PC-9 (cell line): ENCODE measurements at regions not wholly inside any gene's neighbourhood (a gene's known extent, or its start where the extent isn't known, plus 50 kb on each side); places are given as distances from the start of the nearest gene placed in this dataset.

Experiments used
- BruUV-seq: library from RNA; stranded (reverse); fragments of 400-500 nt; replicated peaks from 2 replicates; lab custom pipeline; 2021; lab: Mats Ljungman, UMichigan
- CTCF ChIA-PET: fragments of 300-600 bp; sonication (Branson Sonifier 250); formaldehyde crosslinking; loops from one replicate; lab custom pipeline; 2022; ENCODE audit warnings: antibody characterized with exemption; lab: Charles Lee
- POLR2A ChIA-PET: fragments of 300-600 bp; sonication (Branson Sonifier 250); formaldehyde crosslinking; loops from one replicate; lab custom pipeline; 2022; ENCODE audit warnings: antibody characterized with exemption; ENCODE audit not compliant: unreplicated experiment; lab: Charles Lee
- DNase-seq, 2 experiments: peaks; one replicate each; pipeline versions ENCODE4 v3.0.0 to v3.0.0-alpha.2; 2015 to 2022; ENCODE audit warnings: mixed read lengths in 1 of 2
- H2AFZ ChIP-seq: fragments of 200-600 bp; sonication (generic); 2 replicates; pipeline ENCODE4 v1.8.1; 2017; ENCODE audit warnings: antibody characterized with exemption
- H3F3A ChIP-seq: fragments of 200-600 bp; sonication (generic); 2 replicates; pipeline ENCODE4 v1.8.1; 2017; ENCODE audit warnings: antibody characterized with exemption, mild to moderate bottlenecking, low read depth; ENCODE audit not compliant: insufficient read depth
- H3K27ac ChIP-seq: fragments of 200-600 bp; sonication (generic); 2 replicates; pipeline ENCODE4 v1.6.1; 2016; ENCODE audit warnings: mixed run types
- H3K27me3 ChIP-seq: fragments of 200-600 bp; sonication (generic); 2 replicates; pipeline ENCODE4 v1.6.1; 2016; ENCODE audit warnings: low read depth, mixed run types; ENCODE audit not compliant: insufficient read depth
- H3K36me3 ChIP-seq: fragments of 200-600 bp; sonication (generic); 2 replicates; pipeline ENCODE4 v1.6.1; 2016; ENCODE audit warnings: low read depth, mixed run types
- H3K4me1 ChIP-seq: fragments of 200-600 bp; sonication (generic); replicated peaks from 2 replicates; pipeline ENCODE4 v1.6.1; 2016; ENCODE audit warnings: mixed run types; ENCODE audit not compliant: insufficient read depth
- H3K4me2 ChIP-seq: fragments of 200-600 bp; sonication (generic); 2 replicates; pipeline ENCODE4 v1.6.1; 2017; ENCODE audit warnings: mixed run types
- H3K4me3 ChIP-seq: fragments of 200-600 bp; sonication (generic); 2 replicates; pipeline ENCODE4 v1.6.1; 2016; ENCODE audit warnings: mixed run types
- H3K79me2 ChIP-seq: fragments of 200-600 bp; sonication (generic); 2 replicates; pipeline ENCODE4 v1.6.1; 2017; ENCODE audit warnings: low read depth, mixed run types
- H3K9me2 ChIP-seq: fragments of 200-600 bp; sonication (generic); 2 replicates; pipeline ENCODE4 v1.8.1; 2017; ENCODE audit warnings: mild to moderate bottlenecking; ENCODE audit not compliant: insufficient read depth
- H3K9me3 ChIP-seq: fragments of 200-600 bp; sonication (generic); 2 replicates; pipeline ENCODE4 v1.8.1; 2016; ENCODE audit warnings: low read depth; ENCODE audit not compliant: insufficient read depth
- H4K20me1 ChIP-seq: fragments of 200-600 bp; sonication (generic); 2 replicates; pipeline ENCODE4 v1.8.1; 2017; ENCODE audit not compliant: insufficient read depth
- EZH2 ChIP-seq: fragments of 200-600 bp; sonication (generic); IDR thresholded peaks from 2 replicates; pipeline ENCODE4 v1.8.0; 2017; ENCODE audit warnings: antibody characterized with exemption, low read depth
- intact Hi-C: fragments of 100-400 bp; cut with micrococcal nuclease; formaldehyde crosslinking; loops from one replicate; pipeline ENCODE4 v1.10.0; 2022; ENCODE audit not compliant: unreplicated experiment
- TF ChIP-seq, protein P1 (sequence below): fragments of 200-600 bp; sonication (generic); conservative IDR thresholded peaks from 2 replicates; pipeline ENCODE4 v1.6.1; 2017; ENCODE audit warnings: mixed run types, antibody characterized with exemption, mild to moderate bottlenecking, moderate library complexity

DNA sequence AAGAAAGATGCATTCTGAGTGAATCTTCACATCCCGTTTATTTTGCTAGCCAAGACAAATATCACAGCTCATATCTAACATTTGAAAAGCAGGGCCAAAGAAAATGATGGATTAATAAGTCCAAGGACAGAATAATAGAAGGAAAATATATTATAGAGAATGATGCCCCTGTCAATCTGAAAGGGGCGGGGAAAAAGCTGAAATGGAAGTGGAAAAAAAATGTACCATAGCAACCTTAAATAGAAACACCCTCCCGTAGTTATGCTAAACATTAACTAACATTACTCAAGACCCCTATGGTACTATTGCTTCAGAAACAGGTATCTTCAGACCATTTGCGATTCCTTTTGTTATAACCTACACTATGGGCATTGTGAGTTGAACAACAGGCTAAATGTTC is 67.7 kb upstream of the SMARCA2 start:
- ChIA-PET POLR2A (no interaction called here), CTCF (no interaction called here)
- TF ChIP-seq, protein P1, sequence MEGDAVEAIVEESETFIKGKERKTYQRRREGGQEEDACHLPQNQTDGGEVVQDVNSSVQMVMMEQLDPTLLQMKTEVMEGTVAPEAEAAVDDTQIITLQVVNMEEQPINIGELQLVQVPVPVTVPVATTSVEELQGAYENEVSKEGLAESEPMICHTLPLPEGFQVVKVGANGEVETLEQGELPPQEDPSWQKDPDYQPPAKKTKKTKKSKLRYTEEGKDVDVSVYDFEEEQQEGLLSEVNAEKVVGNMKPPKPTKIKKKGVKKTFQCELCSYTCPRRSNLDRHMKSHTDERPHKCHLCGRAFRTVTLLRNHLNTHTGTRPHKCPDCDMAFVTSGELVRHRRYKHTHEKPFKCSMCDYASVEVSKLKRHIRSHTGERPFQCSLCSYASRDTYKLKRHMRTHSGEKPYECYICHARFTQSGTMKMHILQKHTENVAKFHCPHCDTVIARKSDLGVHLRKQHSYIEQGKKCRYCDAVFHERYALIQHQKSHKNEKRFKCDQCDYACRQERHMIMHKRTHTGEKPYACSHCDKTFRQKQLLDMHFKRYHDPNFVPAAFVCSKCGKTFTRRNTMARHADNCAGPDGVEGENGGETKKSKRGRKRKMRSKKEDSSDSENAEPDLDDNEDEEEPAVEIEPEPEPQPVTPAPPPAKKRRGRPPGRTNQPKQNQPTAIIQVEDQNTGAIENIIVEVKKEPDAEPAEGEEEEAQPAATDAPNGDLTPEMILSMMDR = no peak
- no peak for TF ChIP-seq EZH2
- H3K9me2 ChIP-seq = no peaks in the 10 kb centered on the region
- no peaks in the 10 kb centered on the region for H3K4me1 ChIP-seq
- H3K4me2 ChIP-seq = no peak overlapping the region
- no peaks in the 10 kb centered on the region for H3K79me2 ChIP-seq
- no TSS peak for BruUV-seq
- no peaks in the 10 kb centered on the region for H4K20me1 ChIP-seq
- no peak for DNase-seq
- H3F3A ChIP-seq = no peaks in the 10 kb centered on the region
- no peaks in the 10 kb centered on the region for H3K9me3 ChIP-seq
- intact Hi-C loops = no loop called here
- H3K4me3 ChIP-seq = no peak overlapping the region
- no peak overlapping the region for H3K27ac ChIP-seq
- H2AFZ ChIP-seq = no peak overlapping the region
- H3K36me3 ChIP-seq = no peaks in the 10 kb centered on the region
- peaks cover 33% of the 10 kb centered on the region for H3K27me3 ChIP-seq

DNA sequence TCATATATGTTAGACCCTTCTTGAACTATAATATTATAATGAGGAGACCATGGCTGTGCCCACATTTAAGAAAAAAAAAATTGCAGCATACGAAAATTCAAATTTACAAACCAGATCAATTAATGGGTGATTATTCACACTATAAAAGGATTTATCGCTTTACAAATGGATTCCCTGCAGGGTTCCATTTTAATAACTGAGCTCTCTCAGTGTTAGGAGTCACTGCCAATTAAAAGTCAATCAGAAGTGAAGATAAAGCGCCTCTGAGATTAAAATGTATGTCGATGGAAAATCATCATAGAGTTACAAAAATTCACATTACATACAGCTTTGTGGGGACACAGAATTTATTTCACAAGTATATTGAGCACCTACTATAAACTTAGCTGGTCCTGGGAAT is 66.6 kb upstream of the SMARCA2 start:
- intact Hi-C loops = no loop called here
- TF ChIP-seq, protein P1 = no peak
- TF ChIP-seq EZH2 = no peak
- H3F3A ChIP-seq = no peaks in the 10 kb centered on the region
- H3K4me1 ChIP-seq = no peaks in the 10 kb centered on the region
- H2AFZ ChIP-seq = no peak overlapping the region
- H3K27me3 ChIP-seq = peaks cover 42% of the 10 kb centered on the region
- ChIA-PET CTCF (no interaction called here), POLR2A (no interaction called here)
- H4K20me1 ChIP-seq = no peaks in the 10 kb centered on the region
- H3K27ac ChIP-seq = no peak overlapping the region
- no peak for DNase-seq
- H3K36me3 ChIP-seq = no peaks in the 10 kb centered on the region
- BruUV-seq = no TSS peak
- no peak overlapping the region for H3K4me2 ChIP-seq
- no peaks in the 10 kb centered on the region for H3K79me2 ChIP-seq
- H3K9me3 ChIP-seq = no peaks in the 10 kb centered on the region
- no peak overlapping the region for H3K4me3 ChIP-seq
- no peaks in the 10 kb centered on the region for H3K9me2 ChIP-seq

DNA sequence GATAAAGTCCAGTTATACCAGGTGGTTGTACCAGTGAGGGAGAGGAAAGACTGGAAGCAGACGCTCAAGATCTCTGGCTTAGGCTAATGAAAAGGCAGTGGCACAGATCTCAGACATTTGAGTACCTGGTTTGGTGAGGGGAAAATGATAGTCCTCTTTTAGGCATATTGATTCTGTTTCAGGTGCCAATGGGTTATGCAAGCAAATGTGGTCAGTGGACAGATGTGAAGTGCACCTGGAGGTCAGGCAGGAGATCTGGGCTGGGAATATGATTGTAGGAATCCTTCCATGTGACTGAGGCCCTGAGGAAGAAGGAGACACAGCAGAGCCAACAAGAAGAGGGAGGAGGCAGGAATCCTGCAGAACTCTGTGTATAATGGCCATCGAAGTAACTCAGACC is 63.7 kb upstream of the SMARCA2 start:
- H3K36me3 ChIP-seq = no peaks in the 10 kb centered on the region
- H2AFZ ChIP-seq = no peak overlapping the region
- peaks cover 45% of the 10 kb centered on the region for H3K27me3 ChIP-seq
- no peak overlapping the region for H3K4me2 ChIP-seq
- no peaks in the 10 kb centered on the region for H3K9me2 ChIP-seq
- no peaks in the 10 kb centered on the region for H3K4me1 ChIP-seq
- ChIA-PET POLR2A (no interaction called here), CTCF (no interaction called here)
- H4K20me1 ChIP-seq = no peaks in the 10 kb centered on the region
- no peak for TF ChIP-seq EZH2
- intact Hi-C loops = no loop called here
- no peaks in the 10 kb centered on the region for H3F3A ChIP-seq
- BruUV-seq = no TSS peak
- H3K9me3 ChIP-seq = no peaks in the 10 kb centered on the region
- H3K4me3 ChIP-seq = no peak overlapping the region
- H3K27ac ChIP-seq = no peak overlapping the region
- H3K79me2 ChIP-seq = no peaks in the 10 kb centered on the region
- no peak for DNase-seq

DNA sequence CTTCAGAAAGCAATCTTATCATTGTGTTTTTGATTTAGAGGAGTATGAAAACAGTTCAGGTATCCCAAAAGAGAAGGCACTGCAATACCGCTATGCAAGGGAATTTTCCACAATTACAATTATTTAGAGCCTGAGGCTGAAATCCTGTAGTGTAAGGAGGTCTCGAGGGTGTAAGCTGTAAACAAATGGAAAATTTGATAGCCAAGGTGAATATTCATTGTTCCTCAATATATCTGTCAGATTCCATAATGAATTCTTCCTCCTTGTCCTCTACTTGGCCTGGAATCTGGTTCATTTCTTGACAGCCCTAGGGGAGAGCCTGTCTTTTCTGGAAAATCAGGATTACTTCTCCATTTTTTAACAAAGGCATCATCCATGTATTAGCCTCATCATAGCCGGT is 63.1 kb upstream of the SMARCA2 start:
- Histone ChIP-seq H3F3A (no peaks in the 10 kb centered on the region), H3K79me2 (no peaks in the 10 kb centered on the region), H3K36me3 (no peaks in the 10 kb centered on the region), H2AFZ (no peak overlapping the region), H4K20me1 (no peaks in the 10 kb centered on the region), H3K4me2 (no peak overlapping the region), H3K9me2 (no peaks in the 10 kb centered on the region), H3K4me3 (no peak overlapping the region), H3K9me3 (no peaks in the 10 kb centered on the region), H3K27ac (no peak overlapping the region), H3K4me1 (no peaks in the 10 kb centered on the region), H3K27me3 (peaks cover 43% of the 10 kb centered on the region)
- ChIA-PET CTCF (no interaction called here), POLR2A (no interaction called here)
- TF ChIP-seq, protein P1 = no peak
- no peak for TF ChIP-seq EZH2
- no peak for DNase-seq
- intact Hi-C loops = no loop called here
- BruUV-seq = no TSS peak
